ENCODE measurements at regions not wholly inside any gene's neighbourhood (a gene's known extent, or its start where the extent isn't known, plus 50 kb on each side); places are given as distances from the start of the nearest gene placed in this dataset.

DNA sequence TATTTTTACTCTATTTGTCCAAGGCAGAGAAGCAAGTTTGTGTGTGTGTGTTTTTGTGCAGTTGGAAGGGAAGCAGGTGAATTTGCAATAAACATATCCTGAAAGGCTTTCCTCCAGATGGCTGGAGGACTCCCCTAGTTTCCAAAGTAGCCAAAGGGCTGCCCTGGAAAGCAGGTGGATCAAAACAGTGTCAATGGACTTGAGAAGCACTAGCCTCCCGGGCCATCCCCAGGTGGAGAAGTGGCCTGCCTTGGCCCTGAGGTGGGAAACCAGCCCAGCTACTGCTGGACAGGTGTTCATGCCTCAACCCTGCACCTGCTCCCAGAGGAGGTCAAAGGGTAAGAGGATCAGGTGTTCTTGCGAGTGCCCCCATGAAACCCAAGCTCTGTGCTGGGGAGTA, 1046.9 kb downstream of the VRK1 start:
- TF ChIP-seq, protein P1, sequence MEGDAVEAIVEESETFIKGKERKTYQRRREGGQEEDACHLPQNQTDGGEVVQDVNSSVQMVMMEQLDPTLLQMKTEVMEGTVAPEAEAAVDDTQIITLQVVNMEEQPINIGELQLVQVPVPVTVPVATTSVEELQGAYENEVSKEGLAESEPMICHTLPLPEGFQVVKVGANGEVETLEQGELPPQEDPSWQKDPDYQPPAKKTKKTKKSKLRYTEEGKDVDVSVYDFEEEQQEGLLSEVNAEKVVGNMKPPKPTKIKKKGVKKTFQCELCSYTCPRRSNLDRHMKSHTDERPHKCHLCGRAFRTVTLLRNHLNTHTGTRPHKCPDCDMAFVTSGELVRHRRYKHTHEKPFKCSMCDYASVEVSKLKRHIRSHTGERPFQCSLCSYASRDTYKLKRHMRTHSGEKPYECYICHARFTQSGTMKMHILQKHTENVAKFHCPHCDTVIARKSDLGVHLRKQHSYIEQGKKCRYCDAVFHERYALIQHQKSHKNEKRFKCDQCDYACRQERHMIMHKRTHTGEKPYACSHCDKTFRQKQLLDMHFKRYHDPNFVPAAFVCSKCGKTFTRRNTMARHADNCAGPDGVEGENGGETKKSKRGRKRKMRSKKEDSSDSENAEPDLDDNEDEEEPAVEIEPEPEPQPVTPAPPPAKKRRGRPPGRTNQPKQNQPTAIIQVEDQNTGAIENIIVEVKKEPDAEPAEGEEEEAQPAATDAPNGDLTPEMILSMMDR (IDR thresholded peaks at IDR 0.05) = no peak
- TF ChIP-seq POLR2AphosphoS5 (IDR thresholded peaks at IDR 0.05; ENCODE audit: low read depth, low read length) (no peak), CHD2 (IDR thresholded peaks at IDR 0.05; ENCODE audit: low read length, partially characterized antibody) (no peak), RFX5 (IDR thresholded peaks at IDR 0.05; ENCODE audit: low read length) (no peak), RAD21 (IDR thresholded peaks at IDR 0.05; ENCODE audit: low read length) (no peak), NFIC (IDR thresholded peaks at IDR 0.05; ENCODE audit: borderline replicate concordance) (no peak), EZH2phosphoT487 (IDR thresholded peaks at IDR 0.05; ENCODE audit: borderline replicate concordance, low read depth) (no peak), FOSL2 (IDR thresholded peaks at IDR 0.05; ENCODE audit: borderline replicate concordance, low read depth) (no peak), YY1 (IDR thresholded peaks at IDR 0.05; ENCODE audit: low read depth) (no peak), TCF12 (IDR thresholded peaks at IDR 0.05) (no peak)
- TF ChIP-seq, protein P2, sequence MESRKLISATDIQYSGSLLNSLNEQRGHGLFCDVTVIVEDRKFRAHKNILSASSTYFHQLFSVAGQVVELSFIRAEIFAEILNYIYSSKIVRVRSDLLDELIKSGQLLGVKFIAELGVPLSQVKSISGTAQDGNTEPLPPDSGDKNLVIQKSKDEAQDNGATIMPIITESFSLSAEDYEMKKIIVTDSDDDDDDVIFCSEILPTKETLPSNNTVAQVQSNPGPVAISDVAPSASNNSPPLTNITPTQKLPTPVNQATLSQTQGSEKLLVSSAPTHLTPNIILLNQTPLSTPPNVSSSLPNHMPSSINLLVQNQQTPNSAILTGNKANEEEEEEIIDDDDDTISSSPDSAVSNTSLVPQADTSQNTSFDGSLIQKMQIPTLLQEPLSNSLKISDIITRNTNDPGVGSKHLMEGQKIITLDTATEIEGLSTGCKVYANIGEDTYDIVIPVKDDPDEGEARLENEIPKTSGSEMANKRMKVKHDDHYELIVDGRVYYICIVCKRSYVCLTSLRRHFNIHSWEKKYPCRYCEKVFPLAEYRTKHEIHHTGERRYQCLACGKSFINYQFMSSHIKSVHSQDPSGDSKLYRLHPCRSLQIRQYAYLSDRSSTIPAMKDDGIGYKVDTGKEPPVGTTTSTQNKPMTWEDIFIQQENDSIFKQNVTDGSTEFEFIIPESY (IDR thresholded peaks at IDR 0.05; ENCODE audit: borderline replicate concordance, low read depth) = no peak
- TF ChIP-seq, protein P3, sequence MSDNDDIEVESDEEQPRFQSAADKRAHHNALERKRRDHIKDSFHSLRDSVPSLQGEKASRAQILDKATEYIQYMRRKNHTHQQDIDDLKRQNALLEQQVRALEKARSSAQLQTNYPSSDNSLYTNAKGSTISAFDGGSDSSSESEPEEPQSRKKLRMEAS (IDR thresholded peaks at IDR 0.05; ENCODE audit: low read depth) = no peak
- TF ChIP-seq, protein P4, sequence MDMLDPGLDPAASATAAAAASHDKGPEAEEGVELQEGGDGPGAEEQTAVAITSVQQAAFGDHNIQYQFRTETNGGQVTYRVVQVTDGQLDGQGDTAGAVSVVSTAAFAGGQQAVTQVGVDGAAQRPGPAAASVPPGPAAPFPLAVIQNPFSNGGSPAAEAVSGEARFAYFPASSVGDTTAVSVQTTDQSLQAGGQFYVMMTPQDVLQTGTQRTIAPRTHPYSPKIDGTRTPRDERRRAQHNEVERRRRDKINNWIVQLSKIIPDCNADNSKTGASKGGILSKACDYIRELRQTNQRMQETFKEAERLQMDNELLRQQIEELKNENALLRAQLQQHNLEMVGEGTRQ (IDR thresholded peaks at IDR 0.05; ENCODE audit: borderline replicate concordance, low read depth, low read length) = no peak
- TF ChIP-seq, protein P5, sequence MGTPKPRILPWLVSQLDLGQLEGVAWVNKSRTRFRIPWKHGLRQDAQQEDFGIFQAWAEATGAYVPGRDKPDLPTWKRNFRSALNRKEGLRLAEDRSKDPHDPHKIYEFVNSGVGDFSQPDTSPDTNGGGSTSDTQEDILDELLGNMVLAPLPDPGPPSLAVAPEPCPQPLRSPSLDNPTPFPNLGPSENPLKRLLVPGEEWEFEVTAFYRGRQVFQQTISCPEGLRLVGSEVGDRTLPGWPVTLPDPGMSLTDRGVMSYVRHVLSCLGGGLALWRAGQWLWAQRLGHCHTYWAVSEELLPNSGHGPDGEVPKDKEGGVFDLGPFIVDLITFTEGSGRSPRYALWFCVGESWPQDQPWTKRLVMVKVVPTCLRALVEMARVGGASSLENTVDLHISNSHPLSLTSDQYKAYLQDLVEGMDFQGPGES (IDR thresholded peaks at IDR 0.05; ENCODE audit: low read depth, low read length) = no peak

All from SK-N-SH (cell line).